Left ventricle myocardium superior (tissue), 1 donor: ENCODE measurements at regions not wholly inside any gene's neighbourhood (a gene's known extent, or its start where the extent isn't known, plus 50 kb on each side); places are given as distances from the start of the nearest gene placed in this dataset.
A peak's percentile ranks its signal among the peaks of the same experiment; 100 is the strongest.
"Not testable (repeated sequence)": the region's sequence is repeated elsewhere in the genome, so short reads cannot be mapped to it uniquely, and the experiment has no call there.

ENCODE experiments used
- ATAC-seq: fragments of 200-7000 bp; cut with Tn5 transposase; one replicate; pipeline ENCODE4 v1.9.1; 2020; ENCODE audit warnings: mild to moderate bottlenecking, moderate library complexity
- DNase-seq: peaks from one replicate; pipeline ENCODE4 v3.0.0-alpha.2; 2020
- intact Hi-C: fragments of 100-400 bp; cut with micrococcal nuclease; formaldehyde crosslinking; loops from one replicate; pipeline ENCODE4 v1.11.0; 2022
- donor health status: DM: no; HTN: yes; CAD: no; lungs with severe emphysema.

- DNase-seq (no peak), ATAC-seq (no peak)
- intact Hi-C loops, result no loop called here
Measured at GRCh38 chr5:159781626-159782157, 134.6 kb upstream of the ADRA1B start.

GRCh38 chr5:159782197-159782994 is 133.9 kb upstream of the ADRA1B start:
- no peak for DNase-seq
- no peak for ATAC-seq
- intact Hi-C loops, result no loop called here

- DNase-seq (no peak), ATAC-seq (no peak)
- intact Hi-C loops, result no loop called here
Measured at GRCh38 chr5:159782995-159783300, 133.3 kb upstream of the ADRA1B start.

GRCh38 chr5:159783726-159784247 is 132.5 kb upstream of the ADRA1B start:
- DNase-seq (no peak), ATAC-seq (no peak)
- intact Hi-C loops, result no loop called here

GRCh38 chr5:159784993-159785392 is 131.3 kb upstream of the ADRA1B start:
- intact Hi-C loops, result no loop called here
- ATAC-seq (no peak), DNase-seq (no peak)

GRCh38 chr5:159785656-159786055 is 130.6 kb upstream of the ADRA1B start:
- DNase-seq (no peak), ATAC-seq (peak; percentile 54)
- intact Hi-C loops, result no loop called here

- no peak for ATAC-seq
- no peak for DNase-seq
- intact Hi-C loops, result no loop called here
Measured at GRCh38 chr5:159786201-159786600, 130.1 kb upstream of the ADRA1B start.

GRCh38 chr5:159786901-159787691 is 129.2 kb upstream of the ADRA1B start:
- DNase-seq, result peak; percentile 82
- peak; percentile 91 for ATAC-seq
- intact Hi-C loops, result no loop called here

- no peak for DNase-seq
- intact Hi-C loops, result no loop called here
- no peak for ATAC-seq
Measured at GRCh38 chr5:159787837-159788236, 128.4 kb upstream of the ADRA1B start.

- intact Hi-C loops, result no loop called here
- ATAC-seq (peak; percentile 55), DNase-seq (peak; percentile 49)
Measured at GRCh38 chr5:159788835-159789331, 127.4 kb upstream of the ADRA1B start.

GRCh38 chr5:159792180-159792579 is 124.1 kb upstream of the ADRA1B start:
- DNase-seq, result no peak
- no peak for ATAC-seq
- intact Hi-C loops, result no loop called here

- ATAC-seq (no peak), DNase-seq (no peak)
- intact Hi-C loops, result no loop called here
Measured at GRCh38 chr5:159797261-159797970, 118.9 kb upstream of the ADRA1B start.

GRCh38 chr5:159799701-159800100 is 116.6 kb upstream of the ADRA1B start:
- ATAC-seq (no peak), DNase-seq (no peak)
- intact Hi-C loops, result no loop called here

- ATAC-seq, result no peak
- intact Hi-C loops, result no loop called here
- DNase-seq, result no peak
Measured at GRCh38 chr5:159800131-159800840, 116.0 kb upstream of the ADRA1B start.

- ATAC-seq (no peak), DNase-seq (no peak)
- intact Hi-C loops, result no loop called here
Measured at GRCh38 chr5:159801303-159801702, 115.0 kb upstream of the ADRA1B start.

- DNase-seq (no peak), ATAC-seq (no peak)
Measured at GRCh38 chr5:159802661-159803060, 113.6 kb upstream of the ADRA1B start.

GRCh38 chr5:159804121-159804520 is 112.2 kb upstream of the ADRA1B start:
- intact Hi-C loops, result no loop called here
- no peak for DNase-seq
- ATAC-seq, result no peak

More at GRCh38 chr5:159802661-159803060, 113.6 kb upstream of the ADRA1B start:
- intact Hi-C loops, result no loop called here

GRCh38 chr5:159805021-159805420 is 111.3 kb upstream of the ADRA1B start:
- ATAC-seq, result peak; percentile 97
- DNase-seq, result peak; percentile 38
- intact Hi-C loops, result no loop called here

GRCh38 chr5:159807135-159807534 is 109.1 kb upstream of the ADRA1B start:
- DNase-seq, ATAC-seq, intact Hi-C loops: not testable (repeated sequence)
